Activated naive CD4-positive, alpha-beta T cell treated with anti-CD3 and anti-CD28 coated beads, Interleukin-2, amount 50 U/mL, for 24 hours (primary cell): ENCODE measurements at regions not wholly inside any gene's neighbourhood (a gene's known extent, or its start where the extent isn't known, plus 50 kb on each side); places are given as distances from the start of the nearest gene placed in this dataset.
"Not testable (repeated sequence)": the region's sequence is repeated elsewhere in the genome, so short reads cannot be mapped to it uniquely, and the experiment has no call there.

Source experiments
- H3K27ac Mint-ChIP-seq: one replicate; pipeline ENCODE4 v1.8.0; 2021; ENCODE audit warnings: mild to moderate bottlenecking, mixed read lengths
- H3K27me3 Mint-ChIP-seq: one replicate; pipeline ENCODE4 v1.8.0; 2021; ENCODE audit warnings: mixed read lengths
- H3K36me3 Mint-ChIP-seq: one replicate; pipeline ENCODE4 v1.8.0; 2021; ENCODE audit warnings: mixed read lengths
- H3K4me1 Mint-ChIP-seq: one replicate; pipeline ENCODE4 v1.8.0; 2021; ENCODE audit warnings: mixed read lengths
- H3K4me3 Mint-ChIP-seq: one replicate; pipeline ENCODE4 v1.8.0; 2021; ENCODE audit warnings: mild to moderate bottlenecking, mixed read lengths
- H3K9me3 Mint-ChIP-seq: one replicate; pipeline ENCODE4 v1.8.0; 2021; ENCODE audit warnings: mixed read lengths

DNA sequence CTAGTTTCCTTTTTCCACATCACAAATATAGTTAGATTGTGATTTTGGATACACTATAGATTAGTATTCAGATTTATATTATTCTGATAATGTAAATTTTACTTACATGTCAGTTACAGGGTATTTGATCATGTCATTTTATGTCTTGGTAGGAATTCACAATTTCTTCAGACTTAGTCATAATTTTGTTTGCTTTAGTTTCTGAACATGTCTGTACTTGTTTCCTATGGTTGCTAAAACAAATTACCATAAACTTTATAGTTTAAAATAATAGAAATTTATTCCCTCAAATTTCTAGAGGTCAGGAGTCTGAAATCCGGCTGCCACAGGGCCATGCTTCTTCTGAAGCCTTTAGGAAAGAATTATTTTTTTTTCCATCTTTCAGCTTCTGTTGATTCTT is 1817.2 kb upstream of the CDH9 start:
- Mint-ChIP-seq H3K36me3 (no peaks in the 10 kb centered on the region), H3K4me1 (no peaks in the 10 kb centered on the region), H3K27ac (no peak overlapping the region), H3K4me3 (no peak overlapping the region), H3K9me3 (peaks cover 12% of the 10 kb centered on the region), H3K27me3 (no peaks in the 10 kb centered on the region)

DNA sequence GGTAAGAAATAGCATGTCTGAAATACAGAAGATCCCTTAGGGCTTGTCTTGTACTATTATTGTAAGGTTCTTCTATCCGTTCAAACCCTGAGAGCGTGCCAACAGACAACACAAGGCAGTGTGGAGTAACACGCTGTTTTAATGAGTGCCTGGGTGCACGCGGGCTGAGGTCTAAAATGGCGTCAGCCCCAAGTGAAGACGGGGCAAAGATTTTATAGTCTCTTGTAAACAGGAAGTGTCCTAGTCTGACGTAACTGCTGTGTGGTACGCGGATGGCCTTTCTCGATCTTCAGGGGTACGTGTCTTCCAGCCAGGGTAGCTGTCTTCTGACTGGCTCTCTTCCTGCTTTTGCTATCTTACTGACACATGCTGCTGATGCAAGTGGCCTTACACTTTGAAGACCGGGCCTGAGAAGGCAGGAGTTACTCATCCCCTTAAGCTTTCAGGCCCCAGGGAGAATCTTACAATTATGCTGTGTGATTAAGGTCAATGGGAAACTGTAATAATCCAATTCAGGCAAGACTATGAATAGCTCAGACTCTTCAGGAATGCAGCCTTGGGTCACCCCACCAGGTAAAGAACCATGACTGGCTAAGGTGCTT is 1812.0 kb upstream of the CDH9 start:
- H3K4me1 Mint-ChIP-seq: no peaks in the 10 kb centered on the region
- H3K27ac Mint-ChIP-seq: no peak overlapping the region
- no peaks in the 10 kb centered on the region for H3K36me3 Mint-ChIP-seq
- no peak overlapping the region for H3K4me3 Mint-ChIP-seq
- no peaks in the 10 kb centered on the region for H3K27me3 Mint-ChIP-seq
- peaks cover 12% of the 10 kb centered on the region for H3K9me3 Mint-ChIP-seq

DNA sequence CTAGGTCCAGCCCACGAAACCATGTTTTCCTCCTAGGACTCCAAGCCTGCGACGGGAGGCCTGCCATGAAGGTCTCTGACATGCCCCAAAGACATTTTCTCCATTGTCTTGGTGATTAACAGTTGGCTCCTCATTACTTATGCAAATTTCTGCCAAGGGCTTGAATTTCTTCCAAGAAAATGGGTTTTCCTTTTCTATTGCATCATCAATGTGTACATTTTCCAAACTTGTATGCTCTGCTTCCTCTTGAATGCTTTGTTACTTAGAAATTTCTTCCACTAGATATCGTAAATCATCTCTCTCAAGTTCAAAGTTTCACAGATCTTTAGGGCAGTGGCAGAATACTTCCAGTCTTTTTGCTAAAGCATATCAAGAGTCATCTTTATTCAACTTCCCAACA is 1792.7 kb upstream of the CDH9 start:
- Mint-ChIP-seq H3K4me1 (no peaks in the 10 kb centered on the region), H3K9me3 (no peaks in the 10 kb centered on the region), H3K36me3 (no peaks in the 10 kb centered on the region), H3K27ac (no peak overlapping the region), H3K27me3 (no peaks in the 10 kb centered on the region), H3K4me3 (no peak overlapping the region)

DNA sequence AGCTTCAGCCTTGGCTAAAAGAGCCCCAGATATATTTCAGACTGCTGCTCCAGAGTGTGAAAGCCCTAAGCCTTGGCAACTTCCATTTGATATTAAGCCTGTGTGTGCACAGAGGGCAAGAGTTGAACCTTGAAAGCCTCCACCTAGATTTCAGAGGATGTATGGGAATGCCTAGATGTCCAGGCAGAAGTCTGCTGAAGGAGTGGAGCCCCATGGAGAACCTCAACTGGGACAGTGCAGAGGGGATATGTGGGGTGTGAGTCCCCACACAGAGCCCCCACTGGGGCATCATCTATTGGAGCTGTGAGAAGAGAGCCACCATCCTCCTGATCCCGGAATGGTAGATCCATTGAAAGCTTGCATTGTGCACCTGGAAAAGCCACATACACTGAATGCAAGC is 1784.8 kb upstream of the CDH9 start:
- peaks cover 12% of the 10 kb centered on the region for H3K9me3 Mint-ChIP-seq
- H3K4me3 Mint-ChIP-seq: no peak overlapping the region
- H3K27ac Mint-ChIP-seq: no peak overlapping the region
- no peaks in the 10 kb centered on the region for H3K4me1 Mint-ChIP-seq
- no peaks in the 10 kb centered on the region for H3K36me3 Mint-ChIP-seq
- no peaks in the 10 kb centered on the region for H3K27me3 Mint-ChIP-seq

DNA sequence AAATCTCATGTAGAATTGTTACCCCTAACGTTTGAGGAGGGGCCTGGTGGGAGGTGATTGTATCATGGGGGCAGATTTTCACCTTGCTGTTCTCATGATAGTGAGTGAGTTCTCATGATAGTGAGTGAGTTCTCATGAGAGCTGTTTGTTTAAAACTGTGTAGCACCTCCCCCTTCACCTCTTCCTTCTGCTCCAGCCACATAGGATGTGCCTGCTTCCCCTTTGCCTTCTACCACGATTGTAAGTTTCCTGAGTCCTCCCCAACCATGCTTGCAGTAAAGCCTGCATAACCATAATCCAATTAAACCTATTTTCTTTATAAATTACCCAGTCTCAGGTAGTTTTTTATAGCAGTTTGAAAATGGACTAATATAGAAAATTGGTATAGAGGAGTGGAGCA is 1783.7 kb upstream of the CDH9 start:
- no peak overlapping the region for H3K27ac Mint-ChIP-seq
- H3K27me3 Mint-ChIP-seq: no peaks in the 10 kb centered on the region
- H3K36me3 Mint-ChIP-seq: no peaks in the 10 kb centered on the region
- no peaks in the 10 kb centered on the region for H3K4me1 Mint-ChIP-seq
- no peak overlapping the region for H3K4me3 Mint-ChIP-seq
- peaks cover 12% of the 10 kb centered on the region for H3K9me3 Mint-ChIP-seq

DNA sequence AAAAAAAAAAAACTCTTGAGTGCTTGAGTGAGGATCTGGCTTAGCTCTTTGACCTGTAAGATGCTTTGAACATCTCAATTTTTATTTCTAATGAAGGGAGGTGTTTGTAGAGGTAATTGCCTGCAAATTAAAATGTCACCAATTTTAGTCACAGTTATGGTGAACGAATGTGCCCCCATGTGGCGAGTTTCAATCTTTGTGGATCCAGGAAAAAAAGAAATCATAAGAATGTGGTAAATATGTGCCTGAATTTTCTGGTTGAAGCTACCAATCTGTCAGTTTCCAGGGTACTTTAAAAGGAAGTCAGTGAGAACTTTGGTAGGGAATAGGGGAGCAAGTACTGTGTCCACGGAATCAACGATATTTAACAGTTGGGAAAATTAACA is 1772.4 kb upstream of the CDH9 start:
- H3K9me3 Mint-ChIP-seq: peaks cover 4% of the 10 kb centered on the region
- H3K27me3 Mint-ChIP-seq: no peaks in the 10 kb centered on the region
- no peaks in the 10 kb centered on the region for H3K4me1 Mint-ChIP-seq
- H3K36me3 Mint-ChIP-seq: no peaks in the 10 kb centered on the region
- no peak overlapping the region for H3K4me3 Mint-ChIP-seq
- no peak overlapping the region for H3K27ac Mint-ChIP-seq

DNA sequence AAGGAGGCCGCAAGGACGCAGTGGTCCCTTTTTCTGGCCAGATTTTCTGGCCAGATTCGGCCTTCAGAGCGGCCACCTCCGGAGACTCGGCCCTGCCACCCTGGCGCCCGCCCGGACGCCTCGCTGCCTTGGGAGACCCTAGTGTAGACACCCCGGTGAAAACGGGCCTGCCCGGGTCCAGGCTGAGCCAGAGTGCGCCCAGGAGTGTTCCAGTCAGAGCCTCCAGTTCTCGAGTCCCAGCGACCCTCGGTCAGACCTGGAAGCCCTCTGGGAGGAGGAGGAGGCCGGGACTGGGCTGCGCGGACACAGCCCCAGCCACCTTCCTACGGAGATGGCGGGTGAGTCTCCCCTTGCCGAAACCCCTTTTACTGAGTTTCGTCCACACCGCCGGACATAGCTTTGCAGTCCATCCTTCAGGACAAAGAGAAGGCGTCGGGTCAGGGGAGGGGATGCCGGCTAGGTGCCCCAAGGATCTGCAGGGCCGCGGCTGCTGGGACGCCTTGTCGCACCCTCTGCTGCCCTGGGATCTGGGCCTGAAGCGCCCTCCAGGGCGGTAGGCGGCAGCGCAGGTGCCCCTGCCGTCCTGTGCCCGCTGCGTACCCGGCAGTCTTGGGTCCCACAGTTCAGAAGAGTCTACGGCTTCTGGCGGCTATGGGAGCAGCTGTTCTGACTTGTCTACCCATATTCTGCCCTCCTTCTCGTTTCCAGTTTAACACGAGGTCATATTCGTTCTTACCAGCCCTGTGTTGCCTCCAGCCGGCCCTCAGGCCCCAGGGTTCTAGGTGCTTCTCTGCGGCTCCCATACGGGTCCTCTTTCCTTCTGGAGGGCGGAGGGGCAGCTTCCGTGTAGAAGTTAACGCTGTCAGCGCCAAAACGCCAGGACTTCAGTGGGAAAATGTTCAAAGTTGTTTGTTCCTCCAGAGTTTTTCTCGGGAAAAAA is 1771.7 kb upstream of the CDH9 start:
- H3K4me1 Mint-ChIP-seq: no peaks in the 10 kb centered on the region
- H3K27ac Mint-ChIP-seq: no peak overlapping the region
- no peaks in the 10 kb centered on the region for H3K36me3 Mint-ChIP-seq
- peaks cover 4% of the 10 kb centered on the region for H3K9me3 Mint-ChIP-seq
- H3K27me3 Mint-ChIP-seq: no peaks in the 10 kb centered on the region
- no peak overlapping the region for H3K4me3 Mint-ChIP-seq

DNA sequence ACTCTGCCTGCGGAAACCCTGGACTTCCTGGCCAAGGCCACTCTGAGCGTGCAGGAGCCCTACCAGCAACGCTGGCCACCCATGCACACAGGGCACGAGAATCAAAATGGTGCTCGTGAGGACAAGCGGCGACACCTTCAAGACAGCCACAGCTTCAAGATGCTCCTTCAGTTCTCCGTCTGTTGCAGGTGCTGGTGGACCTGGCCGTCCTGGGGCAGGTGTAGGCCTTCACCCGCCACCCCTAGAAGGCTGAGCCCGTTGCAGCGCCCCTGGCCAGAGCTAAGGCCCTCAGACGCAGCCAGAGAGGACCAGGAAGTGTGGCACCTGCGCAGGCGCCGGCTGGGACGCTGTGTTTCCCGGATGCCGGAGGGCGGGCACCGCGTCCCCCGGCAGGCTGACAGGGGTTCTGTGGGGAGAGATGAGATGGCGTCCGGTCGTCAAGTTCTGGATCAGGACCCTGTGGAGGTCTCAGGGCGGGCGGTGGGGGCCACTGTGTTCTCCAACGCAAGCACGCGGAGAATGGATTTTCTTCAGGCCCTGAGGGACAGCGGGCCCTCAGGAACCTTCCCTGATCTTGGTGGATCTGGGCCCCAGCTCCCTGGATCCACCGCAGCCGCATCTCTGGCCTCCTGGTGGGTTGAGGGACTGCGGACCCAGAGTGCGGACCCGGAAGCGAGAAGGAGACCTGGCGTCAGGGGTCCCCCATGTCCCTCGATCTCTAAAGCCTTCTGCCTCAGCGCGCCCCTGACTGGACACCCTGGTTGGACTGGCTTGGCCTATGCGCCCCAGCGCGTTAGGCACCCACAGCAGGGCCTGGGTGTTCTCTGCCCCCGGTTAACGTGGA is 1770.8 kb upstream of the CDH9 start:
- H3K27me3 Mint-ChIP-seq: no peaks in the 10 kb centered on the region
- H3K27ac Mint-ChIP-seq: no peak overlapping the region
- no peak overlapping the region for H3K4me3 Mint-ChIP-seq
- peaks cover 4% of the 10 kb centered on the region for H3K9me3 Mint-ChIP-seq
- H3K4me1 Mint-ChIP-seq: no peaks in the 10 kb centered on the region
- no peaks in the 10 kb centered on the region for H3K36me3 Mint-ChIP-seq

DNA sequence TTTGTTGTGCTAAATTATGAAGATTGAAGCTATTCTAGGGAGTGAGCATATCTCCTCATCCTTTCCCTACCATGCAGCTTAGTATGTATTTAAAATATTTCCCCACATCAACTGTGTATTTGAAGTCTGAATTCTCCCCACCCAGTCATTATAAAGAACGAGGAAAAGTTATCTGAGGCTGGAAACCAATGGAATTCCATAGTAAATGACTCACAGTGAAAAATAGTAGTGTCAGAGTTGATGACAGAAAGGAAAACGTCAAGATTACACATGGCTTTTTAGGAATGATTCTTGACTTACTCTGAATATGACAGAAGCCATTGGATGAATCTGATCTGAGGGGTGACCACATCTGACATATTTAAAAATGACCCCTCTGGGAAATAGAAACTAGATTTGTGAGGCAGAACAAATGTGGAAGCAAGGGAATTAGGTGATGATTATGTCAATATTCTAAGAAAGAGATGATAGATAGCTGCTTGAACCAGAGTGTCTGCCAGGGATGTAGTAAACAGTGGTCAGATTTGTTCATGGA is 1768.9 kb upstream of the CDH9 start:
- Mint-ChIP-seq H3K27ac (no peak overlapping the region), H3K36me3 (no peaks in the 10 kb centered on the region), H3K4me1 (no peaks in the 10 kb centered on the region), H3K4me3 (no peak overlapping the region), H3K27me3 (no peaks in the 10 kb centered on the region), H3K9me3 (peaks cover 4% of the 10 kb centered on the region)

DNA sequence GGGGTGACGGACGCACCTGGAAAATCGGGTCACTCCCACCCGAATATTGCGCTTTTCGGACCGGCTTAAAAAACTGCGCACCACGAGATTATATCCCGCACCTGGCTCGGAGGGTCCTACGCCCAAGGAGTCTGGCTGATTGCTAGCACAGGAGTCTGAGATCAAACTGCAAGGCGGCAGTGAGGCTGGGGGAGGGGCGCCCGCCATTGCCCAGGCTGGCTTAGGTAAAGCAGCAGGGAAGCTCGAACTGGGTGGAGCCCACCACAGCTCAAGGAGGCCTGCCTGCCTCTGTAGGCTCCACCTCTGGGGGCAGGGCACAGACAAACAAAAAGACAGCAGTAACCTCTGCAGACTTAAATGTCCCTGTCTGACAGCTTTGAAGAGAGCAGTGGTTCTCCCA is 1760.6 kb upstream of the CDH9 start:
- H3K36me3 Mint-ChIP-seq, H3K27me3 Mint-ChIP-seq, H3K4me3 Mint-ChIP-seq, H3K4me1 Mint-ChIP-seq, H3K27ac Mint-ChIP-seq, H3K9me3 Mint-ChIP-seq: not testable (repeated sequence)

DNA sequence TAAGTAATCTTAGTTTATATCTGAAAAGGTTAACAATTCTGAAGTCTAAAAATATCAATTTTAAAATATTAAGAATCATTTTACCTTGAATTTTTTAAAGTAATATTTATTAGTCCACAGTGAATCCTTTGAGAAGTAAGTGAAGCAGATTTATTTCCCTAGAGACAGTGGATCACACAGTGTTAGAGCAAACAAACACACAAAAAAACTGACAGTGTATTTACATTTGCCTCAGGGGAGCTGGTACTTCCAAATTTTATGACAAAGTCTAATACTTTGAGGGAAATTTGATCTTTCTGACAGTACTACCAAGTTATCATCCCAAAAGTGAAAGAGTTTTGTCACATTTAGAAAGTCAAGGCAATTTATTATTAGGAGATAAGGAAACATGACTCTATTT is 1750.6 kb upstream of the CDH9 start:
- Mint-ChIP-seq H3K27me3 (no peaks in the 10 kb centered on the region), H3K4me1 (no peaks in the 10 kb centered on the region), H3K36me3 (no peaks in the 10 kb centered on the region), H3K4me3 (no peak overlapping the region), H3K9me3 (peaks cover 9% of the 10 kb centered on the region), H3K27ac (no peak overlapping the region)

DNA sequence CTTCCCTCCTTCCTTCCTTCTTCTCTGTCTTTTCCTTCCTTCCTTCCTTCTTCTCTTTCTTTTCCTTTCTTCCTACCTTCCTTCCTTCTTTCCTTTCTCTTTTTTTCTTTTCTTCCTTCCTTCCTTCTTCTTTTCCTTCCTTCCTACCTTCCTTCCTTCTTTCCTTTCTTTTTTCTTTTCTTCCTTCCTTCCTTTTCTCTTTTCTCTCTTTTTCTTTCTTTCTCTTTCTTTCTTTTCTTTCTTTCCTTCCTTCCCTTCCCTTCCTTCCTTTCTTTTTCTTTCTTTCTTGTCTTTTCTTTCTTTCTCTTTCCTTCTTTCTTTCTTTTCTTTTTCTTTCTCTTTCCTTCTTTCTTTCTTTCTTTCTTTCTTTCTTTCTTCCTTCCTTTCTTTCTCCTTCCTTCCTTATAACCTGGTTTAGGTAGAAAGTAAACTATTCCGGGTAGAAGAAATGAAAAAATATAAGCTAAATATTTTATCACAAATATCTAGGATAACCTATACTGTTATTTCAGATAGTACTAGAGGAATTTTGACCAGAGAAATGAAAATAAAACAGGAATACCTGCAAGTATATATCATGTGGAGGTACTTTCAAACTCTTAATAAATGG is 1741.8 kb upstream of the CDH9 start:
- Mint-ChIP-seq H3K36me3 (no peaks in the 10 kb centered on the region), H3K9me3 (no peaks in the 10 kb centered on the region), H3K4me1 (no peaks in the 10 kb centered on the region), H3K27ac (no peak overlapping the region), H3K4me3 (no peak overlapping the region), H3K27me3 (no peaks in the 10 kb centered on the region)

DNA sequence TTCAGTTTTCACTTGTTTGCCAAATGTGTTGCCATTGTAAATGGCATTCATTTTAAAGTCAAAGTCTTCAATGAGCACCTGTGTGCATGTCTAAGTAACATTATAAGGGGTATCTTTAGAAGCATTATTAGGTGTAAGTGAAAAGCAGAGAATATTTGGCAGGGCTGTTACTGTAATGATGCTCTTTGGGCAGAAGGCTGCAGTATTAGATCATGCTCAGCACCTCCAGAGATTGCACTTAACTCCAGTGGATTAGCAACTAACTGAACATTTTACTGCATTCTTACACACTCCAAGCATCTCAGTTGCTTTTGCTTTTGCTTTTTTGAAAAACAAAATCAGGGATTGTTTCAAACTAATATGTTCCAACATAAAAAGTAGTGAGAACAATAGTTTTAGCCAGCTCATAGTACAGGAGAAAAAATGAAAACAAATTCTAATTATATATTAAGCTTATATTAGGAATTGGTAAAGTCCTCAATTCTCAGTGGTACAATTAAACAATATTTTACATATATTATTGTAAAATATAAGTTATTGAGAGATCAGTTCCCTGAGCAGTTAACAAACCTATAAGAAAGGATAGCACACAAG is 1740.9 kb upstream of the CDH9 start:
- H3K9me3 Mint-ChIP-seq: peaks cover 2% of the 10 kb centered on the region
- H3K27ac Mint-ChIP-seq: no peak overlapping the region
- H3K27me3 Mint-ChIP-seq: no peaks in the 10 kb centered on the region
- H3K4me1 Mint-ChIP-seq: no peaks in the 10 kb centered on the region
- H3K4me3 Mint-ChIP-seq: no peak overlapping the region
- no peaks in the 10 kb centered on the region for H3K36me3 Mint-ChIP-seq

DNA sequence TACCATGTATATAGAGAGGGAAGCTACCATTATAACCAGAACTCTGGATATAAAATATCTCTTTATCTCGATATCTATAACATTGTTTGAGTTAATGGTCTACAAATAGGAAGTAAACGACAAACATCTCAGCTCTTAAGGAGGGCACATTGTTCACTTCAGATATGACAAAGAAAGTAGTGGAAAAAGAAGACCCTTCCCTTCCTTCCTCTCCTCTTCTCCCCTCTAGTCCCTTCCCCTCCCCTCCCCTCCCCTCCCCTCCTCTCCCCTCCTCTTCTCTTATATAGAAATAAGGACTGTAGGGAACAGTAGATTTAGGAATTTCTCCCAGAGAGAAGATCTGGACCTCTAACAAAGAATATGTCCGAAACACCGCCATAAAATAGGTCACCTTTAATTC is 1731.9 kb upstream of the CDH9 start:
- Mint-ChIP-seq H3K4me3 (no peak overlapping the region), H3K36me3 (no peaks in the 10 kb centered on the region), H3K4me1 (no peaks in the 10 kb centered on the region), H3K27ac (no peak overlapping the region), H3K27me3 (no peaks in the 10 kb centered on the region), H3K9me3 (peaks cover 19% of the 10 kb centered on the region)

DNA sequence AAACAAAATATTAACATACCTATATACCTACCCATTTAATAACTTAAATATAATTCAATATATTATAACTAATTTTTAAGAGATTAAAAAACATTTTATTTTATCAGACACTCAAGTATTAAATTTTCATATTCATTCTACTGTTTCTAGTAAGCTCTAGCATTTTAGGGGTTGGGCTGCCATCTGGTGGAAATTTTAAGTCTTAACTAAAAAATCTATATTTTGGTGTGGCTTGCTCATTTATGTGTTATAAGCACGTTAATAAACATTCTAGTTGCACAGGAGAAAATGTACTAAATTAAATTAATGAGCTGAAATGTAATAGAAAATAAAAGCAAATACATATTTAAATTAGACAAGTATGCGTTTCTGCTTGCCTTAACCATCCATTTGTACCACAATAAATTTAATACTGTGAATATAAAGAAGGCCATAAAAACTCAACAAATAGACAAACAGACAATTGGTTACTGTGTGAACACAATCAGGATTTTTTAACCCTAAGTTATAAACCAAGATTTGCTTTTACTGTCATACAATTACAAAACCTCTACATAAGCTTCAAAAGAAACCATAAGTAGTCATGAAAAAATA is 1728.3 kb upstream of the CDH9 start:
- peaks cover 7% of the 10 kb centered on the region for H3K9me3 Mint-ChIP-seq
- H3K27ac Mint-ChIP-seq: no peak overlapping the region
- H3K36me3 Mint-ChIP-seq: no peaks in the 10 kb centered on the region
- H3K4me1 Mint-ChIP-seq: no peaks in the 10 kb centered on the region
- no peak overlapping the region for H3K4me3 Mint-ChIP-seq
- no peaks in the 10 kb centered on the region for H3K27me3 Mint-ChIP-seq
